Endothelial cell of umbilical vein (primary cell): ENCODE measurements at regions not wholly inside any gene's neighbourhood (a gene's known extent, or its start where the extent isn't known, plus 50 kb on each side); places are given as distances from the start of the nearest gene placed in this dataset.

Experiments used
- CTCF ChIP-seq, 2 donors: IDR thresholded peaks; 1 replicate in 1 of 2; 2 replicates in 1 of 2; pipeline ENCODE4 v1.5.1; 2011; ENCODE audit warnings: low read length in 2 of 2, mild to moderate bottlenecking in 2 of 2, moderate library complexity in 2 of 2, control low read depth in 1 of 2, inconsistent platforms in 1 of 2, low read depth in 1 of 2; ENCODE audit not compliant: insufficient read depth in 1 of 2; ENCODE audit errors: extremely low read depth in 1 of 2
- EZH2 ChIP-seq: IDR thresholded peaks from 2 replicates; pipeline ENCODE4 v1.6.1; 2012; ENCODE audit warnings: borderline replicate concordance, low read depth, mild to moderate bottlenecking, moderate library complexity, low read length, inconsistent platforms; ENCODE audit not compliant: severe bottlenecking
- GATA2 ChIP-seq: IDR thresholded peaks from 2 replicates; pipeline ENCODE4 v1.7.0; 2011; ENCODE audit warnings: low read depth, mild to moderate bottlenecking, moderate library complexity, mixed read lengths, low read length; ENCODE audit not compliant: insufficient read length, insufficient read depth
- MYC ChIP-seq: IDR thresholded peaks from one replicate; pipeline ENCODE4 v1.6.1; 2011; ENCODE audit warnings: mild to moderate bottlenecking, low read depth, low read length
- POLR2A ChIP-seq: IDR thresholded peaks from 2 replicates; pipeline ENCODE4 v1.6.1; 2012; ENCODE audit warnings: low read depth, mild to moderate bottlenecking, control low read depth, low read length
- POLR2AphosphoS5 ChIP-seq: IDR thresholded peaks from 2 replicates; pipeline ENCODE4 v1.6.1; 2012; ENCODE audit warnings: low read depth, mild to moderate bottlenecking, control low read depth, low read length, moderate library complexity; ENCODE audit not compliant: insufficient read depth

GRCh38 chr19:20471431-20471830 is 94.2 kb downstream of the ZNF737 start:
- TF ChIP-seq CTCF (IDR thresholded peaks at IDR 0.05; ENCODE audit: extremely low read depth in 1 of 2, insufficient read depth in 1 of 2, low read depth in 1 of 2, low read length in 2 of 2): no peak
- no peak for TF ChIP-seq POLR2AphosphoS5
- TF ChIP-seq POLR2A: no peak
- no peak for TF ChIP-seq GATA2
- TF ChIP-seq EZH2: no peak
- TF ChIP-seq MYC: no peak
